ENCODE measurements at regions not wholly inside any gene's neighbourhood (a gene's known extent, or its start where the extent isn't known, plus 50 kb on each side); places are given as distances from the start of the nearest gene placed in this dataset.

GRCh38 chr10:76643511-76643911 is 994.1 kb downstream of the KCNMA1 start:
- Histone ChIP-seq H3K36me3 (ENCODE audit: control insufficient read depth, insufficient read depth, low read length) (no peaks in the 10 kb centered on the region), H3K27ac (ENCODE audit: insufficient read depth, low read length) (no peak overlapping the region), H3K9me3 (ENCODE audit: control insufficient read depth, insufficient read depth, low read depth, low read length) (no peaks in the 10 kb centered on the region), H3K9ac (ENCODE audit: insufficient read depth, low read length) (no peak overlapping the region), H3K4me1 (ENCODE audit: control insufficient read depth, extremely low read depth, insufficient read depth, low read length) (no peaks in the 10 kb centered on the region), H3K4me2 (ENCODE audit: extremely low read depth, insufficient read depth, low read length) (no peak overlapping the region), H4K20me1 (ENCODE audit: control insufficient read depth, extremely low read depth, insufficient read depth, low read length) (no peaks in the 10 kb centered on the region), H3K4me3 (replicated peaks in 1 of 4; ENCODE audit: control extremely low read depth in 1 of 4, insufficient read depth in 1 of 4, low read depth in 3 of 4, low read length in 4 of 4) (no peak overlapping the region), H3K79me2 (ENCODE audit: control insufficient read depth, insufficient read depth, low read length) (no peaks in the 10 kb centered on the region), H2AFZ (ENCODE audit: low read length) (no peak overlapping the region), H3K27me3 (ENCODE audit: control insufficient read depth, insufficient read depth, low read length) (no peaks in the 10 kb centered on the region)
- DNase-seq (ENCODE audit: low read depth in 2 of 2) = no peak
- TF ChIP-seq CTCF (conservative IDR thresholded peaks at IDR 0.05 in 1 of 2, IDR thresholded peaks at IDR 0.05 in 1 of 2; ENCODE audit: low read depth in 1 of 2, low read length in 2 of 2) (no peak), EZH2 (IDR thresholded peaks at IDR 0.05; ENCODE audit: low read length, missing control alignments) (no peak)

DNA sequence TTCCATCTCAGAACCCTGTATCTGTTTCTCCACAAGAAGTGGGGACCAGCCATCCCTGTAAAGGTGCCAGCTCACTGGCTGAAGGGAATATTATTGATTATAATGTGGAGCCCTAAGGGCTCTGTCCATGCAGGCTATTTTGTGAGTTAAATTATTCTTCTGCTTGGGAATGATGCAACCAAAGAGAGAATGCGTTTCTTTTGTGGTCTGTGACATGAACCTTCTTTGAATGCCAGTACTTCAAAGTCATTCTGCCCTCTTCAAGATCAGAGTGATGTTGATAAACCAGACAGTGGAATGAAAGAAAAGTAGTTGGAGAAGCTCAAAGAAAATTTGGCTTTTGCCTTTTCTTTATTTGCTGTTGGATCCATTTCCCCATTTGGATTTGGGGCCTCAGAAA is 995.2 kb downstream of the KCNMA1 start:
- Histone ChIP-seq H3K27ac (ENCODE audit: insufficient read depth, low read length) (no peak overlapping the region), H3K36me3 (ENCODE audit: control insufficient read depth, insufficient read depth, low read length) (no peaks in the 10 kb centered on the region), H3K9ac (ENCODE audit: insufficient read depth, low read length) (no peak overlapping the region), H3K27me3 (ENCODE audit: control insufficient read depth, insufficient read depth, low read length) (no peaks in the 10 kb centered on the region), H2AFZ (ENCODE audit: low read length) (no peak overlapping the region), H3K4me3 (replicated peaks in 1 of 4; ENCODE audit: control extremely low read depth in 1 of 4, insufficient read depth in 1 of 4, low read depth in 3 of 4, low read length in 4 of 4) (no peak overlapping the region), H3K79me2 (ENCODE audit: control insufficient read depth, insufficient read depth, low read length) (no peaks in the 10 kb centered on the region), H3K4me1 (ENCODE audit: control insufficient read depth, extremely low read depth, insufficient read depth, low read length) (no peaks in the 10 kb centered on the region), H3K4me2 (ENCODE audit: extremely low read depth, insufficient read depth, low read length) (no peak overlapping the region), H3K9me3 (ENCODE audit: control insufficient read depth, insufficient read depth, low read depth, low read length) (no peaks in the 10 kb centered on the region), H4K20me1 (ENCODE audit: control insufficient read depth, extremely low read depth, insufficient read depth, low read length) (no peaks in the 10 kb centered on the region)
- no peak for DNase-seq (ENCODE audit: low read depth in 2 of 2)
- no peak for TF ChIP-seq EZH2 (IDR thresholded peaks at IDR 0.05; ENCODE audit: low read length, missing control alignments)
- no peak for TF ChIP-seq CTCF (conservative IDR thresholded peaks at IDR 0.05 in 1 of 2, IDR thresholded peaks at IDR 0.05 in 1 of 2; ENCODE audit: low read depth in 1 of 2, low read length in 2 of 2)

GRCh38 chr10:76641215-76641614 is 996.4 kb downstream of the KCNMA1 start:
- Histone ChIP-seq H3K4me3 (replicated peaks in 1 of 4; ENCODE audit: control extremely low read depth in 1 of 4, insufficient read depth in 1 of 4, low read depth in 3 of 4, low read length in 4 of 4) (no peak overlapping the region), H2AFZ (ENCODE audit: low read length) (no peak overlapping the region), H3K9ac (ENCODE audit: insufficient read depth, low read length) (no peak overlapping the region), H3K4me1 (ENCODE audit: control insufficient read depth, extremely low read depth, insufficient read depth, low read length) (no peaks in the 10 kb centered on the region), H3K79me2 (ENCODE audit: control insufficient read depth, insufficient read depth, low read length) (no peaks in the 10 kb centered on the region), H3K27ac (ENCODE audit: insufficient read depth, low read length) (no peak overlapping the region), H3K9me3 (ENCODE audit: control insufficient read depth, insufficient read depth, low read depth, low read length) (no peaks in the 10 kb centered on the region), H3K27me3 (ENCODE audit: control insufficient read depth, insufficient read depth, low read length) (no peaks in the 10 kb centered on the region), H3K36me3 (ENCODE audit: control insufficient read depth, insufficient read depth, low read length) (no peaks in the 10 kb centered on the region), H3K4me2 (ENCODE audit: extremely low read depth, insufficient read depth, low read length) (no peak overlapping the region), H4K20me1 (ENCODE audit: control insufficient read depth, extremely low read depth, insufficient read depth, low read length) (no peaks in the 10 kb centered on the region)
- peak in 1 of 2 donors; percentile 11 for DNase-seq (ENCODE audit: low read depth in 2 of 2)
- no peak for TF ChIP-seq CTCF (conservative IDR thresholded peaks at IDR 0.05 in 1 of 2, IDR thresholded peaks at IDR 0.05 in 1 of 2; ENCODE audit: low read depth in 1 of 2, low read length in 2 of 2)
- TF ChIP-seq EZH2 (IDR thresholded peaks at IDR 0.05; ENCODE audit: low read length, missing control alignments) = no peak
